OCI-LY7 (cell line): ENCODE measurements at regions not wholly inside any gene's neighbourhood (a gene's known extent, or its start where the extent isn't known, plus 50 kb on each side); places are given as distances from the start of the nearest gene placed in this dataset.

Experiments used
- BruUV-seq: library from RNA; stranded (reverse); fragments of 400-500 nt; replicated peaks from 2 replicates; lab custom pipeline; 2021; lab: Mats Ljungman, UMichigan
- CTCF ChIA-PET: fragments of 300-600 bp; sonication (Branson Sonifier 250); formaldehyde crosslinking; loops from one replicate; lab custom pipeline; 2022; ENCODE audit warnings: antibody characterized with exemption; ENCODE audit not compliant: unreplicated experiment; lab: Charles Lee
- POLR2A ChIA-PET: fragments of 300-600 bp; sonication (Branson Sonifier 250); formaldehyde crosslinking; loops from one replicate; lab custom pipeline; 2022; ENCODE audit warnings: antibody characterized with exemption; lab: Charles Lee
- DNase-seq: peaks from one replicate; pipeline ENCODE4 v3.0.0-alpha.2; 2015; ENCODE audit warnings: low spot score
- H2AFZ ChIP-seq: fragments of 200-600 bp; sonication (generic), shearing (Covaris generic); 2 replicates; pipeline ENCODE4 v1.6.1; 2014; ENCODE audit warnings: mild to moderate bottlenecking, antibody characterized with exemption, low read length, moderate library complexity
- H3K27ac ChIP-seq: fragments of 200-600 bp; sonication (generic); 2 replicates; pipeline ENCODE4 v1.5.1; 2014; ENCODE audit warnings: mixed run types, low read depth, mild to moderate bottlenecking, moderate library complexity, low read length, inconsistent platforms; ENCODE audit not compliant: poor library complexity, severe bottlenecking
- H3K36me3 ChIP-seq: fragments of 200-600 bp; sonication (generic); 2 replicates; pipeline ENCODE4 v1.6.1; 2014; ENCODE audit warnings: mild to moderate bottlenecking, antibody characterized with exemption, low read length, moderate library complexity, mixed read lengths; ENCODE audit not compliant: insufficient read depth
- H3K4me1 ChIP-seq: fragments of 200-600 bp; sonication (generic); 2 replicates; pipeline ENCODE4 v1.5.1; 2014; ENCODE audit warnings: mild to moderate bottlenecking, low read length; ENCODE audit not compliant: insufficient read depth, poor library complexity, severe bottlenecking
- H3K4me2 ChIP-seq: fragments of 200-600 bp; sonication (generic); 2 replicates; pipeline ENCODE4 v1.6.1; 2014; ENCODE audit warnings: mild to moderate bottlenecking, low read length
- H3K4me3 ChIP-seq: fragments of 200-600 bp; sonication (generic); 2 replicates; pipeline ENCODE4 v1.5.1; 2014; ENCODE audit warnings: mild to moderate bottlenecking, low read depth, low read length; ENCODE audit not compliant: poor library complexity, severe bottlenecking
- H3K79me2 ChIP-seq: fragments of 200-600 bp; sonication (generic); 2 replicates; pipeline ENCODE4 v1.6.1; 2016; ENCODE audit warnings: low read depth, mild to moderate bottlenecking, low read length, moderate library complexity, mixed read lengths; ENCODE audit not compliant: insufficient read depth
- H3K9me2 ChIP-seq: fragments of 200-600 bp; sonication (generic); 2 replicates; pipeline ENCODE4 v1.6.1; 2016; ENCODE audit warnings: mild to moderate bottlenecking, low read length, mixed read lengths; ENCODE audit not compliant: insufficient read depth
- H3K9me3 ChIP-seq: fragments of 200-600 bp; sonication (generic); 2 replicates; pipeline ENCODE4 v1.6.1; 2014; ENCODE audit warnings: mild to moderate bottlenecking, mixed run types, low read length, mixed read lengths
- H4K20me1 ChIP-seq: fragments of 200-600 bp; sonication (generic); 2 replicates; pipeline ENCODE4 v1.6.1; 2014; ENCODE audit warnings: mild to moderate bottlenecking, antibody characterized with exemption, low read length, moderate library complexity, mixed read lengths; ENCODE audit not compliant: insufficient read depth
- EZH2phosphoT487 ChIP-seq: fragments of 200-600 bp; sonication (generic); IDR thresholded peaks from 2 replicates; pipeline ENCODE4 v1.6.1; 2018; ENCODE audit warnings: low read depth, borderline replicate concordance, mild to moderate bottlenecking, mixed run types, antibody characterized with exemption, low read length, moderate library complexity, mixed read lengths
- intact Hi-C: fragments of 100-400 bp; cut with micrococcal nuclease; formaldehyde crosslinking; loops from one replicate; pipeline ENCODE4 v1.10.0; 2022; ENCODE audit not compliant: unreplicated experiment
- TF ChIP-seq, protein P1 (sequence below): fragments of 200-600 bp; sonication (generic); conservative IDR thresholded peaks from 2 replicates; pipeline ENCODE4 v1.5.1; 2014; ENCODE audit warnings: mild to moderate bottlenecking, antibody characterized with exemption, low read length, moderate library complexity, mixed read lengths

- TF ChIP-seq EZH2phosphoT487: no peak
- TF ChIP-seq, protein P1, sequence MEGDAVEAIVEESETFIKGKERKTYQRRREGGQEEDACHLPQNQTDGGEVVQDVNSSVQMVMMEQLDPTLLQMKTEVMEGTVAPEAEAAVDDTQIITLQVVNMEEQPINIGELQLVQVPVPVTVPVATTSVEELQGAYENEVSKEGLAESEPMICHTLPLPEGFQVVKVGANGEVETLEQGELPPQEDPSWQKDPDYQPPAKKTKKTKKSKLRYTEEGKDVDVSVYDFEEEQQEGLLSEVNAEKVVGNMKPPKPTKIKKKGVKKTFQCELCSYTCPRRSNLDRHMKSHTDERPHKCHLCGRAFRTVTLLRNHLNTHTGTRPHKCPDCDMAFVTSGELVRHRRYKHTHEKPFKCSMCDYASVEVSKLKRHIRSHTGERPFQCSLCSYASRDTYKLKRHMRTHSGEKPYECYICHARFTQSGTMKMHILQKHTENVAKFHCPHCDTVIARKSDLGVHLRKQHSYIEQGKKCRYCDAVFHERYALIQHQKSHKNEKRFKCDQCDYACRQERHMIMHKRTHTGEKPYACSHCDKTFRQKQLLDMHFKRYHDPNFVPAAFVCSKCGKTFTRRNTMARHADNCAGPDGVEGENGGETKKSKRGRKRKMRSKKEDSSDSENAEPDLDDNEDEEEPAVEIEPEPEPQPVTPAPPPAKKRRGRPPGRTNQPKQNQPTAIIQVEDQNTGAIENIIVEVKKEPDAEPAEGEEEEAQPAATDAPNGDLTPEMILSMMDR: no peak
- BruUV-seq: no TSS peak
- Histone ChIP-seq H4K20me1 (no peaks in the 10 kb centered on the region), H2AFZ (no peak overlapping the region), H3K79me2 (no peaks in the 10 kb centered on the region), H3K27ac (no peak overlapping the region), H3K4me3 (no peak overlapping the region), H3K9me3 (no peaks in the 10 kb centered on the region), H3K4me1 (no peaks in the 10 kb centered on the region), H3K4me2 (no peak overlapping the region), H3K36me3 (no peaks in the 10 kb centered on the region), H3K9me2 (no peaks in the 10 kb centered on the region)
- no peak for DNase-seq
- ChIA-PET POLR2A (interaction anchor here (0.7 kb wide), 1 partner anchor 29 kb away, joined by 3 read pairs; no protein-coding TSS in a partner anchor), CTCF (no interaction called here)
- intact Hi-C loops: no loop called here
Observed at GRCh38 chr6:140203661-140204147, 829.3 kb upstream of the CITED2 start.

DNA sequence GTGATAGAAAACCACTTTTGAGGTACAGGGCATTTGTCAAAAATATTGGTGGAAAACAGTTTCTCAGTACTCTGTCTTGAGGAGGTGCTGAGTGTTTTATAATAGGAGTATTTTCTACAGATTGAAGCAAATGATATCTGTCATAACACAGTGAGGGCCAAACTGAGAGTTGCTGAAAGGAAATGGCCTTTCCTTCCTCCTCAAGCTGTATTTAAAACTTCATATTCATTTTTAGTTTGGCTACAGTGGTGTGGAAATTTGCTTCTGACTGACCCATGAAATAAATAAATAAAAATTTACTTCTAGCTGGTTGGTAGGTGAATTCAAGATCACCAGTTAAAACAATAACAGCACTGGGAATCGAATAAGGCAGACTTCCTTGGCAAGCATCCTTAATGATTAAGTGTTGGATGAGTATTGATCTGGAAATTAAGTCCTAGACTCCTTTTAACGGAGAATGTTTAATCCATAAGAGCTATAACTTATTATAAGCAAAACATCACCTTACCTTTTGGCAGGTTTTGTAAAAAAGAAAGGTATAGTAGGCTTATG lies 828.6 kb upstream of the CITED2 start:
- Histone ChIP-seq H3K9me3 (no peaks in the 10 kb centered on the region), H3K79me2 (no peaks in the 10 kb centered on the region), H3K4me3 (no peak overlapping the region), H3K9me2 (no peaks in the 10 kb centered on the region), H3K4me1 (no peaks in the 10 kb centered on the region), H3K36me3 (no peaks in the 10 kb centered on the region), H4K20me1 (no peaks in the 10 kb centered on the region), H2AFZ (no peak overlapping the region), H3K4me2 (no peak overlapping the region), H3K27ac (no peak overlapping the region)
- POLR2A ChIA-PET: no interaction called here
- TF ChIP-seq, protein P1: no peak
- no peak for TF ChIP-seq EZH2phosphoT487
- BruUV-seq: no TSS peak
- CTCF ChIA-PET: no interaction called here
- no peak for DNase-seq
- intact Hi-C loops: no loop called here

- Histone ChIP-seq H3K4me1 (no peaks in the 10 kb centered on the region), H4K20me1 (no peaks in the 10 kb centered on the region), H3K4me3 (no peak overlapping the region), H3K36me3 (no peaks in the 10 kb centered on the region), H3K79me2 (no peaks in the 10 kb centered on the region), H2AFZ (no peak overlapping the region), H3K27ac (no peak overlapping the region), H3K9me2 (no peaks in the 10 kb centered on the region), H3K9me3 (no peaks in the 10 kb centered on the region), H3K4me2 (no peak overlapping the region)
- BruUV-seq: no TSS peak
- CTCF ChIA-PET: no interaction called here
- POLR2A ChIA-PET: interaction anchor here (0.7 kb wide), 1 partner anchor 10 kb away, joined by 3 read pairs; no protein-coding TSS in a partner anchor
- TF ChIP-seq, protein P1: no peak
- TF ChIP-seq EZH2phosphoT487: no peak
- intact Hi-C loops: no loop called here
- no peak for DNase-seq
Observed at GRCh38 chr6:140201787-140202458, 827.5 kb upstream of the CITED2 start.
